Keratinocyte (primary cell): ENCODE measurements at regions not wholly inside any gene's neighbourhood (a gene's known extent, or its start where the extent isn't known, plus 50 kb on each side); places are given as distances from the start of the nearest gene placed in this dataset.

Experiments
- DNase-seq: peaks from one replicate; pipeline ENCODE4 v3.0.0-alpha.2; 2011; ENCODE audit warnings: low read depth, missing footprints, low spot score
- FAIRE-seq: peaks from 2 replicates; lab custom pipeline; 2011; peaks lifted over from hg19 to GRCh38; lab: Jason Lieb, UNC
- H2AFZ ChIP-seq: 2 replicates; pipeline ENCODE4 v1.6.0; 2012; ENCODE audit warnings: low read length, control low read depth, inconsistent platforms; ENCODE audit not compliant: control insufficient read depth
- H3K27ac ChIP-seq: 2 replicates; pipeline ENCODE4 v1.5.1; 2011; ENCODE audit warnings: low read length; ENCODE audit not compliant: control insufficient read depth, insufficient read depth
- H3K27me3 ChIP-seq: 3 replicates; pipeline ENCODE4 v1.6.0; 2011; ENCODE audit warnings: low read length; ENCODE audit not compliant: control insufficient read depth, insufficient read depth; ENCODE audit errors: extremely low read depth
- H3K36me3 ChIP-seq, 2 experiments: 2 replicates in 1 of 2; 3 replicates in 1 of 2; pipeline ENCODE4 v1.5.1; 2011; ENCODE audit warnings: low read length in 2 of 2, mild to moderate bottlenecking in 1 of 2; ENCODE audit not compliant: control insufficient read depth in 2 of 2, insufficient read depth in 2 of 2; ENCODE audit errors: extremely low read depth in 1 of 2
- H3K4me1 ChIP-seq: 3 replicates; pipeline ENCODE4 v1.5.1; 2011; ENCODE audit warnings: low read length; ENCODE audit not compliant: control insufficient read depth, insufficient read depth; ENCODE audit errors: extremely low read depth
- H3K4me2 ChIP-seq: 3 replicates; pipeline ENCODE4 v1.6.0; 2011; ENCODE audit warnings: low read depth, low read length; ENCODE audit not compliant: control insufficient read depth, insufficient read depth; ENCODE audit errors: extremely low read depth
- H3K4me3 ChIP-seq, 3 experiments: fragments of 200-600 bp in 1 of 3; sonication (generic) in 1 of 3; 2 replicates in 2 of 3; 3 replicates in 1 of 3; pipeline ENCODE4 v1.5.1; 2011 to 2016; ENCODE audit warnings: low read length in 3 of 3, mild to moderate bottlenecking in 3 of 3, control low read depth in 2 of 3, inconsistent platforms in 1 of 3, low read depth in 1 of 3, mixed read lengths in 1 of 3, mixed run types in 1 of 3, moderate library complexity in 1 of 3; ENCODE audit not compliant: control insufficient read depth in 2 of 3, insufficient read depth in 2 of 3; ENCODE audit errors: extremely low read depth in 1 of 3
- H3K79me2 ChIP-seq: 2 replicates; pipeline ENCODE4 v1.6.0; 2012; ENCODE audit warnings: low read length; ENCODE audit not compliant: control insufficient read depth, insufficient read depth
- H3K9ac ChIP-seq: 3 replicates; pipeline ENCODE4 v1.6.0; 2011; ENCODE audit warnings: low read length; ENCODE audit not compliant: control insufficient read depth, insufficient read depth; ENCODE audit errors: extremely low read depth
- H3K9me1 ChIP-seq: 3 replicates; pipeline ENCODE4 v1.6.0; 2011; ENCODE audit warnings: low read length; ENCODE audit not compliant: control insufficient read depth, insufficient read depth; ENCODE audit errors: extremely low read depth
- H3K9me3 ChIP-seq: 2 replicates; pipeline ENCODE4 v1.5.1; 2012; ENCODE audit warnings: low read depth, low read length; ENCODE audit not compliant: control insufficient read depth
- H4K20me1 ChIP-seq: 3 replicates; pipeline ENCODE4 v1.6.0; 2011; ENCODE audit warnings: low read length; ENCODE audit not compliant: control insufficient read depth, insufficient read depth; ENCODE audit errors: extremely low read depth
- CTCF ChIP-seq, 3 experiments: IDR thresholded peaks in 1 of 3; conservative IDR thresholded peaks in 1 of 3; optimal IDR thresholded peaks in 1 of 3; 2 replicates in 2 of 3; 3 replicates in 1 of 3; pipeline versions ENCODE3 to v1.5.1; 2011; ENCODE audit warnings: low read length in 3 of 3, mild to moderate bottlenecking in 3 of 3, moderate library complexity in 2 of 3, control low read depth in 1 of 3, inconsistent platforms in 1 of 3; ENCODE audit not compliant: insufficient read depth in 2 of 3; ENCODE audit errors: extremely low read depth in 1 of 3
- EZH2 ChIP-seq: IDR thresholded peaks from one replicate; pipeline ENCODE4 v1.6.1; 2012; ENCODE audit warnings: inconsistent platforms, mild to moderate bottlenecking, low read length, moderate library complexity
- dilution Hi-C: fragments of 300-500 bp; cut with MboI; formaldehyde crosslinking; loops from one replicate; pipeline ENCODE4 v1.7.0; 2020; ENCODE audit warnings: low sequenced_read_pairs; ENCODE audit not compliant: extremely low pct_ligation_motif_present

GRCh38 chr4:35175487-35175886 is 1068.8 kb downstream of the ARAP2 start:
- DNase-seq (no peak), FAIRE-seq (peak; percentile 36)
- Histone ChIP-seq H2AFZ (no peak overlapping the region), H3K4me3 (no peak overlapping the region), H3K4me2 (no peak overlapping the region), H3K79me2 (no peaks in the 10 kb centered on the region), H3K9ac (no peak overlapping the region), H3K27me3 (no peaks in the 10 kb centered on the region), H4K20me1 (no peaks in the 10 kb centered on the region), H3K9me1 (no peaks in the 10 kb centered on the region), H3K4me1 (peaks cover 4% of the 10 kb centered on the region), H3K27ac (no peak overlapping the region), H3K36me3 (no peaks in the 10 kb centered on the region), H3K9me3 (no peaks in the 10 kb centered on the region)
- dilution Hi-C loops, result no loop called here
- TF ChIP-seq EZH2 (no peak), CTCF (optimal IDR thresholded peaks at IDR 0.05 in 1 of 3, IDR thresholded peaks at IDR 0.05 in 1 of 3, conservative IDR thresholded peaks at IDR 0.05 in 1 of 3; ENCODE audit: extremely low read depth in 1 of 3, insufficient read depth in 2 of 3, low read length in 3 of 3) (no peak)

GRCh38 chr4:35175894-35176293 is 1068.4 kb downstream of the ARAP2 start:
- no peak for TF ChIP-seq EZH2
- no peak for TF ChIP-seq CTCF (optimal IDR thresholded peaks at IDR 0.05 in 1 of 3, IDR thresholded peaks at IDR 0.05 in 1 of 3, conservative IDR thresholded peaks at IDR 0.05 in 1 of 3; ENCODE audit: extremely low read depth in 1 of 3, insufficient read depth in 2 of 3, low read length in 3 of 3)
- FAIRE-seq (no peak), DNase-seq (no peak)
- Histone ChIP-seq H3K4me2 (no peak overlapping the region), H3K9ac (no peak overlapping the region), H3K27ac (no peak overlapping the region), H3K27me3 (no peaks in the 10 kb centered on the region), H3K9me3 (no peaks in the 10 kb centered on the region), H3K36me3 (no peaks in the 10 kb centered on the region), H3K9me1 (no peaks in the 10 kb centered on the region), H3K4me1 (peaks cover 4% of the 10 kb centered on the region), H2AFZ (no peak overlapping the region), H3K79me2 (no peaks in the 10 kb centered on the region), H3K4me3 (no peak overlapping the region), H4K20me1 (no peaks in the 10 kb centered on the region)
- dilution Hi-C loops, result no loop called here
